LNCaP clone FGC (cell line): ENCODE measurements at regions not wholly inside any gene's neighbourhood (a gene's known extent, or its start where the extent isn't known, plus 50 kb on each side); places are given as distances from the start of the nearest gene placed in this dataset.
"Not testable (repeated sequence)": the region's sequence is repeated elsewhere in the genome, so short reads cannot be mapped to it uniquely, and the experiment has no call there.

ENCODE experiments used
- DNase-seq: peaks from one replicate; pipeline ENCODE4 v3.0.0-alpha.2; 2011; ENCODE audit warnings: low read depth
- H3K4me3 ChIP-seq: 2 replicates; pipeline ENCODE4 v1.5.1; 2011; ENCODE audit warnings: mild to moderate bottlenecking, low read depth, low read length, control low read depth
- CTCF ChIP-seq: IDR thresholded peaks from 2 replicates; pipeline ENCODE4 v1.5.1; 2012; ENCODE audit warnings: mild to moderate bottlenecking; ENCODE audit not compliant: control insufficient read depth, insufficient read depth; ENCODE audit errors: extremely low read depth

GRCh38 chr20:47851774-47852173 lies 66.5 kb upstream of the SULF2 start:
- no peak overlapping the region for H3K4me3 ChIP-seq
- TF ChIP-seq CTCF: no peak
- DNase-seq: no peak

GRCh38 chr20:47850146-47850545 lies 64.9 kb upstream of the SULF2 start:
- H3K4me3 ChIP-seq: no peak overlapping the region
- no peak for DNase-seq
- no peak for TF ChIP-seq CTCF

- TF ChIP-seq CTCF: no peak
- H3K4me3 ChIP-seq: no peak overlapping the region
These were observed 64.3 kb upstream of the SULF2 start for GRCh38 chr20:47849596-47849995.

GRCh38 chr20:47849006-47849405 lies 63.7 kb upstream of the SULF2 start:
- no peak overlapping the region for H3K4me3 ChIP-seq
- no peak for DNase-seq
- no peak for TF ChIP-seq CTCF

More at GRCh38 chr20:47849596-47849995, 64.3 kb upstream of the SULF2 start:
- DNase-seq: no peak

- not testable (repeated sequence) for DNase-seq, H3K4me3 ChIP-seq
These were observed 63.3 kb upstream of the SULF2 start for GRCh38 chr20:47848534-47848933.

- no peak for TF ChIP-seq CTCF
- no peak for DNase-seq
- H3K4me3 ChIP-seq: no peak overlapping the region
These were observed 62.7 kb upstream of the SULF2 start for GRCh38 chr20:47847884-47848485.

- not testable (repeated sequence) for DNase-seq, H3K4me3 ChIP-seq
These were observed 61.9 kb upstream of the SULF2 start for GRCh38 chr20:47847220-47847619.

- not testable (repeated sequence) for DNase-seq, H3K4me3 ChIP-seq
These were observed 61.4 kb upstream of the SULF2 start for GRCh38 chr20:47846651-47847050.

- not testable (repeated sequence) for H3K4me3 ChIP-seq, DNase-seq
These were observed 60.2 kb upstream of the SULF2 start for GRCh38 chr20:47845382-47845977.

- DNase-seq, H3K4me3 ChIP-seq: not testable (repeated sequence)
These were observed 59.3 kb upstream of the SULF2 start for GRCh38 chr20:47844568-47844906.
